ENCODE measurements at regions not wholly inside any gene's neighbourhood (a gene's known extent, or its start where the extent isn't known, plus 50 kb on each side); places are given as distances from the start of the nearest gene placed in this dataset.

DNA sequence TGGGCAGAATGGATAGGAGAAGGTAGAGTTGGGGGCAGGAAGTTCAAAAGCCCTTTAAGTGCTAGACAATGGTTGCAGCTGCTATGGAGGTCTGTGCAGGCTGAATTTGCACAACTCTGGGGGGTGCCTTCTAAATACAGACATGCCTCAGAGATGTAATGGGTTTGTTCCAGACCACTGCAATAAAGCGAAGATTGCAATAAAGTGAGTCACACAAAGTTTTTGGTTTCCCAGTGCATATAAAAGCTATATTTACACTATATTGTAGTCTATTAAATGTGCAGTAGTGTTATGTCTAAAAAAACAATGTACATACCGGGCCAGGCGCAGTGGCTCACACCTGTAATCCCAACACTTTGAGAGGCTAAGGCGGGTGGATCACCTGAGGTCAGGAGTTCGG lies 60.5 kb upstream of the MYOCD start:
- TF ChIP-seq, protein P1, sequence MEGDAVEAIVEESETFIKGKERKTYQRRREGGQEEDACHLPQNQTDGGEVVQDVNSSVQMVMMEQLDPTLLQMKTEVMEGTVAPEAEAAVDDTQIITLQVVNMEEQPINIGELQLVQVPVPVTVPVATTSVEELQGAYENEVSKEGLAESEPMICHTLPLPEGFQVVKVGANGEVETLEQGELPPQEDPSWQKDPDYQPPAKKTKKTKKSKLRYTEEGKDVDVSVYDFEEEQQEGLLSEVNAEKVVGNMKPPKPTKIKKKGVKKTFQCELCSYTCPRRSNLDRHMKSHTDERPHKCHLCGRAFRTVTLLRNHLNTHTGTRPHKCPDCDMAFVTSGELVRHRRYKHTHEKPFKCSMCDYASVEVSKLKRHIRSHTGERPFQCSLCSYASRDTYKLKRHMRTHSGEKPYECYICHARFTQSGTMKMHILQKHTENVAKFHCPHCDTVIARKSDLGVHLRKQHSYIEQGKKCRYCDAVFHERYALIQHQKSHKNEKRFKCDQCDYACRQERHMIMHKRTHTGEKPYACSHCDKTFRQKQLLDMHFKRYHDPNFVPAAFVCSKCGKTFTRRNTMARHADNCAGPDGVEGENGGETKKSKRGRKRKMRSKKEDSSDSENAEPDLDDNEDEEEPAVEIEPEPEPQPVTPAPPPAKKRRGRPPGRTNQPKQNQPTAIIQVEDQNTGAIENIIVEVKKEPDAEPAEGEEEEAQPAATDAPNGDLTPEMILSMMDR (conservative IDR thresholded peaks at IDR 0.05): no peak
- no peak for TF ChIP-seq ZFX (IDR thresholded peaks at IDR 0.05)

Data from C4-2B (cell line).